Type B pancreatic cell (in vitro differentiated cells): ENCODE measurements at regions not wholly inside any gene's neighbourhood (a gene's known extent, or its start where the extent isn't known, plus 50 kb on each side); places are given as distances from the start of the nearest gene placed in this dataset.
"Not testable (repeated sequence)": the region's sequence is repeated elsewhere in the genome, so short reads cannot be mapped to it uniquely, and the experiment has no call there.

Experiments
- DNase-seq: peaks from one replicate; pipeline ENCODE4 v3.0.0; 2021; ENCODE audit warnings: mixed read lengths; ENCODE audit not compliant: unreplicated experiment; ENCODE audit errors: extremely low spot score
- H3K27ac Mint-ChIP-seq: 2 replicates; pipeline ENCODE4 v1.8.0; 2021; ENCODE audit warnings: mild to moderate bottlenecking, mixed read lengths
- H3K27me3 Mint-ChIP-seq: 2 replicates; pipeline ENCODE4 v1.8.0; 2021; ENCODE audit warnings: mixed read lengths
- H3K36me3 Mint-ChIP-seq: 2 replicates; pipeline ENCODE4 v1.8.0; 2021; ENCODE audit warnings: mixed read lengths
- H3K4me1 Mint-ChIP-seq: one replicate; pipeline ENCODE4 v1.8.0; 2021; ENCODE audit warnings: mixed read lengths; ENCODE audit not compliant: unreplicated experiment
- H3K4me3 Mint-ChIP-seq: 2 replicates; pipeline ENCODE4 v1.8.0; 2021; ENCODE audit warnings: mild to moderate bottlenecking, mixed read lengths
- H3K9me3 Mint-ChIP-seq: 2 replicates; pipeline ENCODE4 v1.8.0; 2021; ENCODE audit warnings: mixed read lengths
- CTCF ChIP-seq: fragments of 200-600 bp; sonication (generic); conservative IDR thresholded peaks from 2 replicates; pipeline ENCODE4 v1.5.0; 2021; ENCODE audit warnings: antibody characterized with exemption, mild to moderate bottlenecking

DNA sequence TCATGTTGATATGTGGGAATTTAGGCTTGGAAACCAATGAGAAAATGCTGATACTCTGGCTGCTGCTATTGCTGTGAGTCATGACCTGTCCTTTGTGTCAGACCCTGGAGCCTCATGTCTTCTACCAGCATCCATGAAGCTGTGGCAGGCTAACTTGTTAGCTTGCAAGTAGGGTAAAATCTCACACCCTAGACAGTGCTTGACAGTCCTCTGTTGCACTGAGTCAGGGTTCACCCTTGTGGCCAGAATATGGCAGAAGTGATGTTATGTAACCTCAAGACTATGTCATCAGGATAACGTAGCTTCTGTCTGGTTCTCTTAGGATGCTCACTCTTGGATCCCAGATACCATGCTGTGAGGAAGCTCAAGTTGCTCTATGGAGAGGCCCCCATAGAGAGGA lies 110.8 kb downstream of the LHX2 start:
- no peaks in the 10 kb centered on the region for H3K9me3 Mint-ChIP-seq
- H3K4me3 Mint-ChIP-seq: no peak overlapping the region
- H3K27me3 Mint-ChIP-seq: peaks cover 26% of the 10 kb centered on the region
- H3K27ac Mint-ChIP-seq: no peak overlapping the region
- no peaks in the 10 kb centered on the region for H3K36me3 Mint-ChIP-seq
- no peaks in the 10 kb centered on the region for H3K4me1 Mint-ChIP-seq
- TF ChIP-seq CTCF: no peak
- no peak for DNase-seq

DNA sequence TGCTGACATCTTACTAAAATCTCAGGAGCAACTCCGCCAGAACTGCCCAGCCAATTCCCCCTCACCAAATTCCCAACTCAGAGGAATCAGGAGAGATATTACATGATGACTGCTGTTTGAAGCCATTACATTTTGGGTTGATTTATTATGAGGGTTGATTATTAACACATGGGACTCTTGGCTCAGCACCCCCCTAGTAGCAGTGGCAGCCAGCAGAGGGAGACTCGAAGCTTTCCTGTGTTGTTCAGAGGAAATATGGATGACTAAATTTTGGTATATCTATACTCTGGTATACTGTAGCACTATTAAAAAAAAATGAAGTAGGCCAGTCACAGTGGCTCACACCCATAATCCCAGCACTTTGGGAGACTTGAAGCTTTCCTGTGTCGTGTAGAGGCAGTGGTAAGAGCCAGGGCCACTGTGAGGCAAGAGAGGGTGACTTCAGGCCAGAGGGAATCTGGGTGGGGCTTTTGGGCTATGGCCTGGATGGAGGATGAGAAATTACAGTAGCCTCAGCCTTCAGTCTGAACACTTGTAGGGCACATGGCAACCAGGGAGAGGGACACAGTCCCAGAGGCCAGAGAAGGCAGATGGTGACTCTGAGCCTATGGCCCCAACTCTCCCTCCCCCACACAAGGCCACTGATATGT lies 111.4 kb downstream of the LHX2 start:
- DNase-seq: no peak
- Mint-ChIP-seq H3K4me1 (no peaks in the 10 kb centered on the region), H3K9me3 (no peaks in the 10 kb centered on the region), H3K27ac (no peak overlapping the region), H3K27me3 (peaks cover 24% of the 10 kb centered on the region), H3K4me3 (no peak overlapping the region), H3K36me3 (no peaks in the 10 kb centered on the region)
- peak; percentile 40 for TF ChIP-seq CTCF

GRCh38 chr9:124123621-124124020 lies 112.1 kb downstream of the LHX2 start:
- not testable (repeated sequence) for H3K4me1 Mint-ChIP-seq, H3K36me3 Mint-ChIP-seq, H3K9me3 Mint-ChIP-seq, DNase-seq, H3K4me3 Mint-ChIP-seq, H3K27ac Mint-ChIP-seq
- H3K27me3 Mint-ChIP-seq: peaks cover 29% of the 10 kb centered on the region

GRCh38 chr9:124124729-124125650 lies 113.4 kb downstream of the LHX2 start:
- no peaks in the 10 kb centered on the region for H3K4me1 Mint-ChIP-seq
- H3K4me3 Mint-ChIP-seq: no peak overlapping the region
- H3K9me3 Mint-ChIP-seq: no peaks in the 10 kb centered on the region
- H3K27me3 Mint-ChIP-seq: peaks cover 35% of the 10 kb centered on the region
- H3K27ac Mint-ChIP-seq: no peak overlapping the region
- no peak for TF ChIP-seq CTCF
- no peak for DNase-seq
- H3K36me3 Mint-ChIP-seq: no peaks in the 10 kb centered on the region

DNA sequence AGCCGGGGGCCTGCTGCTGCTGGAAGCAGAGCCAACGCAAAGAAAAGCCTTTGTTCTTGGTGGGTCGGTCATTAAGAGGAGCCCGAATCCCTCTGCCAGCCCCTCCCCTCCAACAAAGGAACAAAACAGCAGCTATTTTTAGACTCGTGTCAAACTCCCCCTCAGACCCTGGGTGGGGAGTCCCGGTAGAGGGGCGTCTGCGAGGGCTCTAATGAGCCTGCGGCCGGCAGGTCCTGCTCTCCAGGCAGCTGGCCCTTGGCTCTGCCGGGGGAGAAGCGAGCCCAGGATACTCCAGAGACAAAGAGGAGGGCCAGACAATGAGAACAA lies 114.0 kb downstream of the LHX2 start:
- H3K27ac Mint-ChIP-seq: no peak overlapping the region
- H3K36me3 Mint-ChIP-seq: no peaks in the 10 kb centered on the region
- H3K4me1 Mint-ChIP-seq: no peaks in the 10 kb centered on the region
- H3K27me3 Mint-ChIP-seq: peaks cover 36% of the 10 kb centered on the region
- no peak overlapping the region for H3K4me3 Mint-ChIP-seq
- H3K9me3 Mint-ChIP-seq: no peaks in the 10 kb centered on the region
- no peak for DNase-seq
- TF ChIP-seq CTCF: no peak
